Osteocyte (in vitro differentiated cells): ENCODE measurements at regions not wholly inside any gene's neighbourhood (a gene's known extent, or its start where the extent isn't known, plus 50 kb on each side); places are given as distances from the start of the nearest gene placed in this dataset.
"Not testable (repeated sequence)": the region's sequence is repeated elsewhere in the genome, so short reads cannot be mapped to it uniquely, and the experiment has no call there.

Source experiments
- DNase-seq: peaks from one replicate; pipeline ENCODE4 v3.0.0; 2021; ENCODE audit warnings: mixed read lengths; ENCODE audit not compliant: unreplicated experiment; ENCODE audit errors: extremely low spot score
- H3K27ac Mint-ChIP-seq: one replicate; pipeline ENCODE4 v1.8.0; 2021; ENCODE audit warnings: mild to moderate bottlenecking, mixed read lengths; ENCODE audit not compliant: unreplicated experiment
- H3K27me3 Mint-ChIP-seq: one replicate; pipeline ENCODE4 v1.8.0; 2021; ENCODE audit warnings: mixed read lengths; ENCODE audit not compliant: unreplicated experiment
- H3K36me3 Mint-ChIP-seq: one replicate; pipeline ENCODE4 v1.8.0; 2021; ENCODE audit warnings: mixed read lengths; ENCODE audit not compliant: unreplicated experiment
- H3K4me1 Mint-ChIP-seq: one replicate; pipeline ENCODE4 v1.8.0; 2021; ENCODE audit warnings: mixed read lengths; ENCODE audit not compliant: unreplicated experiment
- H3K4me3 Mint-ChIP-seq: one replicate; pipeline ENCODE4 v1.8.0; 2021; ENCODE audit warnings: mild to moderate bottlenecking, moderate library complexity, mixed read lengths; ENCODE audit not compliant: unreplicated experiment
- H3K9me3 Mint-ChIP-seq: one replicate; pipeline ENCODE4 v1.8.0; 2021; ENCODE audit warnings: mixed read lengths; ENCODE audit not compliant: unreplicated experiment
- CTCF ChIP-seq: fragments of 200-600 bp; sonication (generic); IDR thresholded peaks from 2 replicates; pipeline ENCODE4 v1.5.0; 2021; ENCODE audit warnings: antibody characterized with exemption, mild to moderate bottlenecking, moderate library complexity

- Mint-ChIP-seq H3K36me3 (no peaks in the 10 kb centered on the region), H3K27ac (peak overlapping the region; percentile 64)
These were observed 83.8 kb upstream of the HMGA2 start for GRCh38 chr12:65740506-65740872.

GRCh38 chr12:65740873-65741600, 83.2 kb upstream of the HMGA2 start:
- TF ChIP-seq CTCF, result no peak
- Mint-ChIP-seq H3K27ac (peak overlapping the region; percentile 64), H3K9me3 (no peaks in the 10 kb centered on the region), H3K27me3 (no peaks in the 10 kb centered on the region), H3K4me3 (peak overlapping the region; percentile 74), H3K36me3 (no peaks in the 10 kb centered on the region), H3K4me1 (peaks cover 14% of the 10 kb centered on the region)
- DNase-seq, result peak; percentile 93

More at GRCh38 chr12:65740506-65740872, 83.8 kb upstream of the HMGA2 start:
- no peak for DNase-seq
- Mint-ChIP-seq H3K27me3 (no peaks in the 10 kb centered on the region), H3K4me3 (peak overlapping the region; percentile 74), H3K4me1 (peaks cover 14% of the 10 kb centered on the region), H3K9me3 (no peaks in the 10 kb centered on the region)
- TF ChIP-seq CTCF, result no peak

GRCh38 chr12:65741656-65742017, 82.6 kb upstream of the HMGA2 start:
- TF ChIP-seq CTCF, result no peak
- peaks cover 16% of the 10 kb centered on the region for H3K4me1 Mint-ChIP-seq
- H3K27me3 Mint-ChIP-seq, result no peaks in the 10 kb centered on the region
- no peaks in the 10 kb centered on the region for H3K36me3 Mint-ChIP-seq
- peak overlapping the region; percentile 91 for H3K4me3 Mint-ChIP-seq
- DNase-seq, result no peak
- H3K27ac Mint-ChIP-seq, result peak overlapping the region; percentile 73
- H3K9me3 Mint-ChIP-seq, result no peaks in the 10 kb centered on the region

GRCh38 chr12:65742018-65743010, 82.0 kb upstream of the HMGA2 start:
- Mint-ChIP-seq H3K9me3 (no peaks in the 10 kb centered on the region), H3K36me3 (no peaks in the 10 kb centered on the region), H3K4me1 (peaks cover 17% of the 10 kb centered on the region), H3K27ac (peak overlapping the region; percentile 75), H3K4me3 (peak overlapping the region; percentile 91), H3K27me3 (no peaks in the 10 kb centered on the region)
- TF ChIP-seq CTCF, result no peak
- DNase-seq, result peak; percentile 86

GRCh38 chr12:65744236-65744840, 79.9 kb upstream of the HMGA2 start:
- DNase-seq, H3K27ac Mint-ChIP-seq, H3K36me3 Mint-ChIP-seq, H3K9me3 Mint-ChIP-seq, H3K4me3 Mint-ChIP-seq, H3K27me3 Mint-ChIP-seq: not testable (repeated sequence)
- peaks cover 17% of the 10 kb centered on the region for H3K4me1 Mint-ChIP-seq
